Type B pancreatic cell (in vitro differentiated cells): ENCODE measurements at regions not wholly inside any gene's neighbourhood (a gene's known extent, or its start where the extent isn't known, plus 50 kb on each side); places are given as distances from the start of the nearest gene placed in this dataset.

Source experiments
- DNase-seq: peaks from one replicate; pipeline ENCODE4 v3.0.0; 2021; ENCODE audit warnings: mixed read lengths; ENCODE audit not compliant: unreplicated experiment; ENCODE audit errors: extremely low spot score
- H3K27ac Mint-ChIP-seq: 2 replicates; pipeline ENCODE4 v1.8.0; 2021; ENCODE audit warnings: mild to moderate bottlenecking, mixed read lengths
- H3K27me3 Mint-ChIP-seq: 2 replicates; pipeline ENCODE4 v1.8.0; 2021; ENCODE audit warnings: mixed read lengths
- H3K36me3 Mint-ChIP-seq: 2 replicates; pipeline ENCODE4 v1.8.0; 2021; ENCODE audit warnings: mixed read lengths
- H3K4me1 Mint-ChIP-seq: one replicate; pipeline ENCODE4 v1.8.0; 2021; ENCODE audit warnings: mixed read lengths; ENCODE audit not compliant: unreplicated experiment
- H3K4me3 Mint-ChIP-seq: 2 replicates; pipeline ENCODE4 v1.8.0; 2021; ENCODE audit warnings: mild to moderate bottlenecking, mixed read lengths
- H3K9me3 Mint-ChIP-seq: 2 replicates; pipeline ENCODE4 v1.8.0; 2021; ENCODE audit warnings: mixed read lengths
- CTCF ChIP-seq: fragments of 200-600 bp; sonication (generic); conservative IDR thresholded peaks from 2 replicates; pipeline ENCODE4 v1.5.0; 2021; ENCODE audit warnings: antibody characterized with exemption, mild to moderate bottlenecking

GRCh38 chr6:6764764-6765434 lies 176.4 kb downstream of the LY86 start:
- H3K4me3 Mint-ChIP-seq: no peak overlapping the region
- no peaks in the 10 kb centered on the region for H3K4me1 Mint-ChIP-seq
- H3K9me3 Mint-ChIP-seq: no peaks in the 10 kb centered on the region
- peaks cover 3% of the 10 kb centered on the region for H3K27me3 Mint-ChIP-seq
- H3K27ac Mint-ChIP-seq: no peak overlapping the region
- no peak for DNase-seq
- TF ChIP-seq CTCF: no peak
- H3K36me3 Mint-ChIP-seq: no peaks in the 10 kb centered on the region

- Mint-ChIP-seq H3K27ac (no peak overlapping the region), H3K36me3 (no peaks in the 10 kb centered on the region), H3K4me1 (no peaks in the 10 kb centered on the region), H3K27me3 (peaks cover 3% of the 10 kb centered on the region), H3K9me3 (no peaks in the 10 kb centered on the region), H3K4me3 (no peak overlapping the region)
- no peak for DNase-seq
- no peak for TF ChIP-seq CTCF
These were observed 177.8 kb downstream of the LY86 start for GRCh38 chr6:6766230-6766905.

DNA sequence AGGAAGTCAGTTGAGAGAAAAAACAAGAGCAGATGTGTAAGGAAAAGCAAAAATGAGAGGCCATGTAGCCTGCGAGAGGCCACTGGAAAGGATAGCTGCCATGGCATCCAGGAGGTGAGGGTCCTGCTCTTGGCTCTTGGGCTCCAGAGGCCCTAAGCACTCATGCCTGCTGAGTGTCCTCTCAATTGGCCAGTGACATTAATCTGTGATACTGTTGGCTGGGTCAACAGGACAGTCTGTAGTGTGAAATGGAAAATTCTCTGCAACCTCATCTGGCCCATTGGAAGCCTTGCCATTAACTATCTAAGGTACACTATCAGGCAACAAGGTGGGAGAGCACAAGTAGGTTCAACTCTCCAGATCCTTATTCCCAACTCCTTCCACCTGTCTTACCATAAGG lies 180.9 kb downstream of the LY86 start:
- Mint-ChIP-seq H3K27ac (no peak overlapping the region), H3K4me3 (no peak overlapping the region), H3K4me1 (no peaks in the 10 kb centered on the region), H3K9me3 (no peaks in the 10 kb centered on the region), H3K36me3 (no peaks in the 10 kb centered on the region), H3K27me3 (no peaks in the 10 kb centered on the region)
- TF ChIP-seq CTCF: no peak
- no peak for DNase-seq

DNA sequence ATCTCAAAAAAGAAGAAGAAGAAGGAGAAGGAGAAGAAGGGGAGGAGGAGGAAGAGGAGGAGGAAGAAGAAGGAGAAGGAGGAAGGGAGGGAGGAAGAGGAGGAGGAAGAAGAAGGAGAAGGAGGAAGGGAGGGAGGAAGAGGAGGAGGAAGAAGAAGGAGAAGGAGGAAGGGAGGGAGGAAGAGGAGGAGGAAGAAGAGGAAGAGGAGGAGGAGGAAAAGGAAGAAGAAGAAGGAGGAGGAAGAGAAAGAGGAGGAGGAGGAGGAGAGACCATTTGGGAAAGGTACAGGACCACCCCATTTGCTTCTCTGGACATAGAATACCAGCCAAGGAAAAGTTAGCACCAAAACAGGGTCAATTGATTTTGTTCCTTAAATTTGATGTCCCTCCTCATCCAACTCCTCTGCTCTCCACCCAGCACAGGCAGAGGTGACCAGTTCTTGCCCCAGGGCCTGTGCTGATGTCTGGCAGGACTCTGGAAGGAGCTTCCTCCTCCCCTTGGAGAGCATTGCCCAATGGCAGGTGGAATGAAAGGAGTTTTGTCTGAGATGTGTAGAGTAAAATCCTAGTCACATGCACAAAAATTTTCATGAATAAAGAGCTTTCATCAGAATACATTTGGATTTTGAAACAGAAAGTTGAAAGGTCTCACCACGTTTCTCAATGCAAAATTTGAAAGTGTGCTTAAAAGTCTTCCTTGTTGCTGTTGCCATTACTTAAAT lies 182.9 kb downstream of the LY86 start:
- TF ChIP-seq CTCF: no peak
- Mint-ChIP-seq H3K4me1 (no peaks in the 10 kb centered on the region), H3K9me3 (no peaks in the 10 kb centered on the region), H3K36me3 (no peaks in the 10 kb centered on the region), H3K27ac (no peak overlapping the region), H3K27me3 (no peaks in the 10 kb centered on the region), H3K4me3 (no peak overlapping the region)
- DNase-seq: no peak

DNA sequence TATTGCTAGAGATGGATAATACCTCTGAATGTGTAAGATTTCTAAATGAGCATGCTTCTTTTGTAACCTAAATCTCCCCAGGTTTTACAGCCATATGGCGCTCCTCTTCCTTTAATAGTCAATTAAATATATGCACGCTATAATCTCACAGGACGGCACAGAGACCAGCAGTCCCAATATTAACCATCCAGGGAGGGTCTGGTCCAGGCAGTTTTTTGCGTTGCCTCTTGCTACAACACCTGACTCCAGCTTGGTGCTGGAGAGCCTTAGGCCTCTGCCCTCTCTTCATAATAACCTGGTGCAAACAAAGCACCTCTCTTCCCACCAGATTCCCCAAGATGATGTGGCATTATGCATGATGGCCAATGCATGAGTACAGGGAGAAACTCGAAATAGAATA lies 183.4 kb downstream of the LY86 start:
- Mint-ChIP-seq H3K27ac (no peak overlapping the region), H3K27me3 (no peaks in the 10 kb centered on the region), H3K36me3 (no peaks in the 10 kb centered on the region), H3K9me3 (peaks cover 3% of the 10 kb centered on the region), H3K4me1 (no peaks in the 10 kb centered on the region), H3K4me3 (no peak overlapping the region)
- no peak for TF ChIP-seq CTCF
- no peak for DNase-seq
